ENCODE measurements at regions not wholly inside any gene's neighbourhood (a gene's known extent, or its start where the extent isn't known, plus 50 kb on each side); places are given as distances from the start of the nearest gene placed in this dataset.

DNA sequence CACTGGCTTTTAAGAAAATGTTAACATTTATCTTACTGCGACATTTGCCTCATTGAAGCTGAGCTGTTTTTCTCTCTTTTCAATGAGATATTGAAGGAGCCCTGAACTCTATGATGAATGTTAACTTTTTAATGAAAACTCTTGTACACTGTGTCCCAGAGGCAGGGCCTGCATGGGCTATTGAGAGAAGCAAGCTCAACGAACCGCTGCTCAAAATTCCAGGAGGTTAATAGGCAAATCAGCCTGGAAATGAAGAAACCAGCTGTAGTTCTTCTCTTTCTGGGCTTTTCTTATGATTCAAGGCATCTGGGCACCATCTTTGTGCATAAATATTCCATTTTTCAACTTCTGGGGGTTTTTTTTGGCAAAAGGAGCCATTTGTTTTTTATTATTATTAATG, 168.4 kb upstream of the NPVF start:
- DNase-seq (ENCODE audit: low spot score), result no peak

DNA sequence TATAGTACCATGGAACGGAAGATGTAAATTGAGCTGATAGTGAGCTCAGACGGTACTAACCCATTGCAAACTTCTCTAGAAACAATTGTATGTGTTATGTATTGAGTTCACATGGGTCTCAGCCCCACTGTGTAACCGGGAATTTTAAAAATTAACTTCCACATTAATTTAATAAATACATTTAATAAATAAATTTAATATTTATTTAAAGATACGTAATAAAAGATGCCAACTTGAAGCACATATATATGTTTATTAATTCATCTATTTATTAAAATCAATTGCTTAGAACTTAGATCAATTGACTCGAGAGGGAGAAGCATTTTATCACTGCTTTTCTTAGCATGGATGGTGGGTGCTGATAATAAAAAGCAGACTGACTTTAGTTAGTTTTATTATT, 170.1 kb upstream of the NPVF start:
- no peak for DNase-seq (ENCODE audit: low spot score)

DNA sequence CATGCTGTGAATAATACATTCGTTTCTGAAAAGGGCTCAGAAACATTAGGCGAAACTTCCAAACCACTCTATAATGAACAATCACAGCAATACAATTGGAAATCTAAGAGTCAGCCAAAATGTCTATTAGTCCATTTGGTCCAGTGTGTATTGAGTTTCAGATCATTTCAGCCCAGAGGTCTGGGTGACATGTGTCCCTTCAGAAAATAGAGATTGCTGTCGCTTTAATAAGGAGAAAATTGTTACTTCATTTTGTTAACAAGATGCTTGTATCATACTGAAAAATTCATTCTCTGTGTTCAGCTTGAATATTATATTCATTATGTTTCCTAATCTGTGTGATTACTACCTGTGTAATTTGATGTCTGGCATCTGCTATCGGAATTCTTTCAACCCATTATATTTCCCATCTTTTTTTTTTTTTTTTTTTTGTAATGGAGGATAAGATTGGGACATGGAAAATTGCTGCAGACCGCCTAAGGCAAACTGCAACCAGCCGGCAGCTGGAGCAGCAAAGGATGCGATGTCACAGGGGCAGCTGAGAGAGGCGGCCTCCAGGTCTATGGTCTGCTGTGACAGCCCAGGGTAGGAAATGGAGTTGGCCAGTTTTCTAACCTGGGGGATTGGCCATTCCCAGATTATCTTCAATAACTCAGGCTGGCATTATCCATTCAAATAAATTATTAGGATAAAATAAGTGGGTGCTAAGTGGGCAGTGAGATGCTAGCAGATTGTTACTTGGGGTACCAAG, 170.9 kb upstream of the NPVF start:
- DNase-seq (ENCODE audit: low spot score), result no peak

DNA sequence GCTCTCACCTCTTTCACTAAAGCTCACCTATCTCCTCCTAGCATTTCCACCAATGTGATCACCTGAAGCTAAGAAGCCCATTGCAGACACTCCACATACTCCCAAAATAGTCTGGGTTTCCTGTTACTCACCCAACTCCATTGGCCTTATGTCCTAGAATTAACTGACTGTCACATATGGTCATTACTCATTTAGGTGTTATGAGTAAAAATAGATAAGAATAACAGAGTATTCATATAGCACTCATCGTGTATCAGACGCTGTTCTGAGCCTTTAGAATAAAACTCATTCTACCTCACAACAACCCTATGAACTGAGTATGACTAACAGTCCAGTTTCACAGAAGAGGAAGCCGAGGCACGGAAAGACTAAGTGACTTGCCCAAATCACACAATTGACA, 174.2 kb upstream of the NPVF start:
- DNase-seq (ENCODE audit: low spot score), result no peak

DNA sequence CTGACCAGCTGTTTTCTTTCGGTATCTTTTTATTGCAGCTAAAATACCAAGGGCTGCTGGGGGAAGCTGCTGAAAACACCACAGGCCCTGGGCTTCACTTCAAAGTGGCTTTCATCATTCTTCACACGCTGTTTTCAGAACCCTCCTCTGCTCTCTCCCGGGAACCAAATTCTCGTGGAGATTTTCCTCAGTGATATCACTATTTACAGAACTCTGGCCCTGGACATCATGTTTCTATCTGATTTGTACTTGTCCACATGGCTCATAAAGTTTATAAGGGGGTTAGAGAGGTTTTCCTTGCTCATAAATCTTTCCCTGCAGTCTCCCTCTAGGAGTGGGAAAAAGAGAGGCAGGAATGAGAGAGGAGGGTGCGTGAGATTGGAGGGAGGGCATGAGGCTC, 177.4 kb upstream of the NPVF start:
- DNase-seq (ENCODE audit: low spot score), result no peak

DNA sequence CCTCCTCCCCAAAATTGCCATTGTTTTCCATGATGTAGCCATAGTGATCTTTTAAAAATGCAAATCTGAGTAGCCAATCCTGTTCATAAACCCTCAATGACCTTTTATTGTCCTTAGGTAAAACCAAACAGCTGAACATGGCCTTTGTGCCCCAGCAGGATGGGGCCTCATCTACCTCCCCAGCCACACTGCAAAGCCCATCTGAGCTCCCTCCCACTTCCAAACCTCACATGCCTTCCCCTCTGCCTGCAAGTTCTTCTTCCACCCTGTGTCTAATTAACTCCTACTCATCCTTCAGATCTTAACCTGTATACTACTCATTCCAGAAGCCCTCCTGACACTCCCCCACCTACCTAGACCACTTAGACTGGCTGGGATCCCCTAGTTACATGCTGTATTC, 178.8 kb upstream of the NPVF start:
- DNase-seq (ENCODE audit: low spot score), result no peak

DNA sequence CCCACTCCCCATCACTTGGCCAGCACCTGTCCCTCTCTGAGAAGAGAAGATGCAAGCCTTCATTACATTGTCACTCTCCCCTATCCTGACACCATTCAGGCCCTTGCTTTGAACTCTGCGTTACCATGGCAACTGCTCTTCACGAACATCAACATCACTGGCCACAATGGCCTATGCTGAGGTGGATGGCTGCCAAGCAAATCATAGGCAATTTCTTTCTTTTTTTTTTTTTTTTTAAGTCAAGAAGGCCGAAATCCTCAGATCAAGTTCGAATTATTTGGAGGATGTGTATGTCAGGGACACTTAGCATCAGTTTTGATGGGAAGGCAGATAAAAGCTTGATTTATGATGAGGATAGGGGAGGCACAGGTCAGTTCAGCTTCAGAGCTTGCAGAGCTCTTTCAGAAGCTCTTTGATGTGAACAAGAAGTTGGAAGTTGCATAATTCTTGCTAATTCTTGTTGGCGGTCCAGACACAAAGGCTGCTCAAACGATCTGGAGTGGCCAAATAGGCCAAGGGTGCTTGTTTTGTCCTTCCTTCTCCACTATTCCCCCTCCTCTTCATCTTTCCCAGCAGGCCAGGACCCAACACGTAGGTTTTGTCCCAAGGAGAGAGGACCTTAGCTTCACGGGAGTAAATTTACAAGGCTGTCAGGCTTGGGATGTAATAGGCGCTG, 179.9 kb upstream of the NPVF start:
- DNase-seq (ENCODE audit: low spot score), result peak; percentile 15

DNA sequence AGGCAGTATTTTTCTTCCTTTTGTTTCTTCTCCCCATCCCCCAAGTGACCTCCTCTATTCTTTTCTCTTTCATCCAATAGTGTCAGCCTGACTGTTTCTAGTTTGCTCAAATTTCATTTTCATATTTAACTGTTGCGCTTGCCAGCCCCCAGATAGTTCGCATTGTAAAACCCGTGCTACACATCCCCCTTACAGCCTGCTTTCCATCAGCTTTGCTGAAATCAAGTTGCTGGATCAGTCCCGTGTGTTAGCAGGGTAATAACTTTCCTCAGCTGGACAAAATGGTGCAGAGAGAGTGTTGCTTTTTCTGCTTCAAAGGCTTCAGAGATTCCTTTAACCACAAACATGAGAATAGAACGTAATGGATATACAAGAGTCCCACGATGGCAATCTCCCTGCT, 180.6 kb upstream of the NPVF start:
- DNase-seq (ENCODE audit: low spot score), result no peak

DNA sequence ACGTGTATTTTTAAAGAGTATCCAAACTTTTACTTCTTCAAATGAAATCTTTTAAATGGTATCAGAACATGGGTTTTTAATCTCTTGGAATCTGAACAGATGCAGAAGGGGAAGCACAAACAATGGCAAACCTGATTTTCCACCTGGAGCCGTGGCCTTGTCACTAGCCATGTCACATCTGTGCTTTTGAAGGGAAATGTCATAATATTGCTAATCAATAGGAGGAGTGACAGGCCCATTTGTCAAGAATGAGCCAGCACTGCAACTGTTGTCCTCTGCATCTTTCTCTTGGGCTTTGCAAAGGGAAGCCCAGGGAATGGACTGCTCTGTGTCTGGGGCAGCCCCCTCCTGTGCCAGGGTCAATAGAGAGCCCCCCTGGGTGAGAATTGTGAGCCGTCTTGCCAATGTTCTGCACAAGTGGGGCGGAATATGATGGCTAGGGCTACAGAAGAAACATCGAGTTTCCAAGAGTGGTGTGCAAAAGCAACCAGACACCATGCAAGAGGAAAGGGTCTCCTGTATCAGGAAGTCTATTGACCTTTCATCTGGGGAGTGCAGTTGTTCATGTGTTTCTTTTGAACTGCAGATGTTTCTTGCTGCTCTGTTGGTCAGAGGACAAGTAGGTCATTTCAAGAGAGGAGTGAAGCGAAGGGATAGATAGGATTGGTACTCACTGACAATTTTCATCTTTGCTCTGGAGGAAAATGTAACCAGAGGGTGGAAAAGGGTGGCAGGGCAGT, 181.8 kb upstream of the NPVF start:
- no peak for DNase-seq (ENCODE audit: low spot score)

DNA sequence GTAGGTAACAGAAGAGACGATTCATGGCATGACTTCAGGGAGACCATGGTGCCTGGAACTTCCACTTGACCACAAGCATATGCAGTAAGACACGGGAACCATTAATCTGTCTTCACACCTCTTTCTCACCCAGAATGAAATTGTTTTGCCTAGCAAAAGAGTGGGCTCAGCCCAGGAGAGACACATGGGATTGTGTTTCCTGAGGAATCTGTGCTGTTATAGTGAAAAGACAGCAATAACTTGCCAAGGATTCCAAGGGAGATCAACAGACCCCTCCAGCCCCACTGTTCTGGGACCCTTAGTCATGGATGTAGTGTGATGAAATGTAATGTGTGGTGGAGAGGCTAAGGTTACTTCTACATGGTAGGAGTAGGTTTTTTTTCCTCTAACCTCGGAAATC, 192.5 kb upstream of the NPVF start:
- no peak for DNase-seq (ENCODE audit: low spot score)

DNA sequence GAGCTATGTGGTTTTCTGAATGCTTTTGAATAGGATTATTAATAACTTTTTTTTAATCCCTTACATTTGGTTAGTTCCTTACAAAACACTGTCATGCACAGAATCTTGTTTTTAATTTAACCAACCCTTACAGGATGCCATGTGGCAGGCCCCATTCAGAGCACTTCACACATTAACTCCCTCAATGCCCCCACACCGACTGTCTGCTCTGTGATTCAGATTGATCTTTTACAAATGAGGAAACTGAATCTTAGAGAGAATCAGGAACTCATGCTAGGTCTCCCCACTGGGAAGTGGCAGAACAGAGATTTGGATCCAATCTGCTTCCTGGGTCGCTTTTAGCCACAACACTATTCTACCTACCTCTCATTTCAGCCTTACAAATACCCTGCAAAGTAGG, 195.8 kb upstream of the NPVF start:
- no peak for DNase-seq (ENCODE audit: low spot score)

DNA sequence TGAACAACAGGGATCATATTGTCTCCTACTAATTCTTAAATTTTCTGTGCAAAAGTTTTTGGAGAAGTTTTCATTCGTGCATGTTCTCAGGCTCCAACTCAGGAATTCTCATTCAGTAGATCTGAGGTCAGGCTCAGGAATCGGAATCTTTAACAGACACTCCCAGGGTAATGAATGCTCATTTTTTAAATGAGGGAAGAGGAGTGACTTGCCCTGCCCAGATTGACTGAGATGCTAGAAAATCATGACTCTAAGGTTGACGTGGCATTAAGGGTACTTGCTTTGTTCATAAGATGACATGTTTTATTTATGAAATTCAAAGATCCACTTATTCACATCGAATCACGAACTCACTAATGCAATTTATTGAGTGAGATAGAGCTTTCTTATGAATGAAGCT, 196.6 kb upstream of the NPVF start:
- DNase-seq (ENCODE audit: low spot score), result no peak

DNA sequence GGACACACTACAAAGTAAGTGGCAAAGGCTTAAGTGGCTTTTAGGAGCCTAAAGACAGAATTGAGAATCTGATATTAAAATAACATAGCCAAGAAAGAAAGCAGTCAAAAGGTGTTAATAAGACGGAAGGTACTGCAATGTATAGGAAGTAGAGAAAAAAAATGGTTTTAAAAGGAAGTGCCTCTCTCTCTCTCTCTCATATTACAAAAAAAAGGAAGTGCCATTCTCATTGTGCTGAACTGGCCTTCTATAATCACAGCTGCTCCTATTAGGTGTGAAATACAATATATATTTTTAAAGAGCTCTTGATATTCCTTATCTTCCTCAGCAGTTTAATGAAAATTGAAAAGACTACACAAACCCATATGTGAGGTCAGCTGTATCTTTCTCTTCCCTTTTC, 199.4 kb upstream of the NPVF start:
- DNase-seq (ENCODE audit: low spot score), result no peak

DNA sequence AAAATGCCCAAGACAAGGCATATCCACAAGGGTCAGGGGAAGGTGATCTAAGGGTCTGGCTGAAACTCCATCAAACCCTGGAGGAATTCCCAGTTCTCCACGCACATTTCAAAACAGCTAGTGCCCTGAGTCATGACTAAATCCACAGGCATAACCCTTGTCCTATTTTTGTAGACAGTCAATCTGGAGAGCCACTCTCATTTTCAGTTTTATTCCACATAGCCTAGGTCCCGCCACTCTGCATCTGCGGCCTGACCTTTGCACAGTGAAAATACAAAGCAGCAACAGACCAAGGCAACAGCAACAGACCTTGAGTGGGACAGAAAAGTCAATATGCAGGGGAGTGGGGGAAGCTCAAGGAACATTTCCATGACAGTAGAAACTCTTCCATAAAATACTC, 201.4 kb upstream of the NPVF start:
- DNase-seq (ENCODE audit: low spot score), result no peak

DNA sequence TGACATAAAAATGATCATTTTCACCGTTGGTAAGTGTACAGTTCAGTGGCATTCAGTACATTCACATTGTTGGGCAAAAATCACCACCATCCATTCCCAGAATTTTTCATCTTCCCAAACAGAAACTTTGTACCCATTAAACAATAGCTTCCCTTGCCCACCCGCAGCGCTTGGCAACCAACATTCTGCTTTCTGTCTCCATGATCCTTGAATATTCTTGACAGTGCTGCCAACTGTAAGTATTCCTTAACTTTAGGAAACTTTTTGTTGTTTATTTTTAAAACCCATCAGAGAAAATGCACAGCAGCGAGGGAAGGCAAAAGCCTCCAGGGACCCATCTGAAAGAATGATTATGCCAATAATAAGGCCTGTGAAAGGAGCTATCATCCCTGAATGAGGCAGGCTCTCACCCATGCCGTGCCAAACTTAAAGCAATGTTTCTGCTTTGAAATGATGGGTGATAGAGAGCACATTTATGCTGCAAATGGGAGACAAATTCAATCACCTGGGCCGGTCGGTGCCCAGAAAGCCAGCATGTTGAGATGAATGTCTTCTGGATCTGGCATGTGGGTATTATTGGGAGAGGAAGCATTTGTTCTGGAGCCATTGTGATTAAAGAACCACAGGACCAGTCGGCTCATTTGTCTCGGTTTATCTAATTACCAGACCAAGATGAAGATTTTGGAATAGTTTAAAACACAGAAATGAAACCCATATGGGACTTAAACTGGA, 202.1 kb upstream of the NPVF start:
- DNase-seq (ENCODE audit: low spot score), result no peak

DNA sequence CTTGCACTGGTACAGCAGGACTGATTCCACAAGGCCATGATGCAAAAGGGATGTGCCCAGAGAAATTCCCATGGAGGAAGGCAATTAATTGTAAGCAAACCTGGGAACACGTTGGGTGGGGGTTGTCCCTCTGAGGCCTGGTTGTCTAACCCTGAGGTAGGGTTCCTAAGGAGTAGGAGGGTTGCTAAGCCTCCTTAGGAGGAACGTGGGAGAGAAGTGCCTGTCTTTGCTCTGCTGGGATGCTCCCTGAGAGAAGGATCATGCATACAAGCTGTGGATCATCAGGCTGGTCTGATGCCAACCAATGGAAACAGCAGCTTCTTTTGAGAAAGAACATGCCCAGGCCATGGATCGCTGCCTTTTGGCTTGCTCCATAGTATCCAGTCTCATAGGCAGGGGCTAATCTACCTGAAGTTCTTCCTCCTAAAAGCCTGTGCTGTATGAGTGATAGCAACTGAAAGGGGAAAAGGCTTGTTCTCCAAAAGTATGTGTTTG, 203.7 kb upstream of the NPVF start:
- peak; percentile 14 for DNase-seq (ENCODE audit: low spot score)

DNA sequence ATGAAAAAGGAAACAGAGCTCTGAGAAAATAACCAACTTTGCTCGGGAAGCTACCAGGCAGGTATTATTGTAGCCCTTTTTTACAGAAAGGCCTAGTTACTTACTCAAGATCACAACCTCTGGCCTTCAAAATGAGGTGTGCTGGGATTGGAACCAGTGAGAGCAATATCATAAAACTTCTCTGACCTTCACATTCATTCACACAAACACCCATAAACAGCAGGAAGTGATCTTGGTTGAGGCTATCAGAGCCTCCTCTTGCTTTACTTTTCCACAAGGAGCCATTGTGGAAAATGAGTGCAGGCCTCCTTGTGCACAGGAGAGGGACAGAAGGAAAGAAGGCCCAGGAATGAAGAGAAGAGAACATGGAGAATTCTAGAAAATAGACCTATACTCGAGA, 204.5 kb upstream of the NPVF start:
- no peak for DNase-seq (ENCODE audit: low spot score)

DNA sequence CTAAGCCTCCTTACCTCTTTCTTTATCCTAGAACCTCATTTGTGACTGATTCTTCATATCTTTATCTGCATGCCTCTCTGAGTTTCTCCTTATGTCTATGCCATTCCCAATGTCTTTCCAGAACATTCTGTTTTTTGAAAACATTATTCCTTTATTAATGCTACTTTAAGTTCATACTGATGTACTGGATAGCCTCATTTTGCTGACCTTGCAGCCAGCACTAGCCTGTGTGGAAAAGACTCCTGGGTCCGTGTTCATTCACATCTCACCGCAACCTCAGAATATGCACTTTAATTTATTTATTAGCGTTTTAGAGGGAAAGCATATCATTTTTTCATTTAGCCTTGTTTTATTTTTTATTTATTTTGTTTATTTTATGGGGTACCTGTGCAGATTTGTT, 208.1 kb upstream of the NPVF start:
- no peak for DNase-seq (ENCODE audit: low spot score)

DNA sequence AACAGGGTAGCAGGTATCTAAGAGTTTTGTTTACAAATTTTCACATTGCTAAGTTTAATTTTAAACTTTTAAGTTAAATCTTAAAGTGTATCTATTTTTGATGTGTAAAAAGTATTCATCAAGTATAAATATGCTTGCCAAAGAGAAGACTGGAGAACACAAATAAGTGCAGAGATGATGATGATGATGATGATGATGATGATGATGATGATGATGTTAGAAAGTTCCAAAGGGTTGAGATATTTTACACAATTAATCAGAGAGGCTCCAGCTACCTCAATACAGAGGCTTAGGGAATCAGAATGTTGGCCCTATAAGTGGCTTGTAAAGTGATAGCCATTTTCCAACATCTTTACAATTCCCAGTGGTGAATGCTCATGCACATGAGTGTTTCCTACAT, 209.0 kb upstream of the NPVF start:
- DNase-seq (ENCODE audit: low spot score), result no peak

DNA sequence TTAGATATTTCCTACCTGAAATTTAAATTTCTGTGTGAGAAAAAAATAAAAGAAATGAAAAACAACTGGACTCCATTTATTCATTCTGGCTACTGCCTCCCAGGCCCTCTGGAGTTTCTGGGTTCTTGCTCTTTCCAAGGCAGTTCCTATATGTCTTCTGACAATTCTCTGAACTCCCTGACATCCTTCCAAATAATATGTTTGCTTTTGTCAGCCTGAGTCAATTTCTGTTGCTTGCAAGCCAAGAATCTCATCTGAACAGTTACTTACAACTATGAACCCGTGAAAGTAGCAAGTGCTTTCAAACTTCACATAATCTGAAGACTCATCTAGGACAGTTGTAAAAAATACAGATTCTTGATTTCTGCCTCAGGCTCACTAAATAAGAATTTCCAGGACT, 216.7 kb upstream of the NPVF start:
- DNase-seq (ENCODE audit: low spot score), result no peak

DNA sequence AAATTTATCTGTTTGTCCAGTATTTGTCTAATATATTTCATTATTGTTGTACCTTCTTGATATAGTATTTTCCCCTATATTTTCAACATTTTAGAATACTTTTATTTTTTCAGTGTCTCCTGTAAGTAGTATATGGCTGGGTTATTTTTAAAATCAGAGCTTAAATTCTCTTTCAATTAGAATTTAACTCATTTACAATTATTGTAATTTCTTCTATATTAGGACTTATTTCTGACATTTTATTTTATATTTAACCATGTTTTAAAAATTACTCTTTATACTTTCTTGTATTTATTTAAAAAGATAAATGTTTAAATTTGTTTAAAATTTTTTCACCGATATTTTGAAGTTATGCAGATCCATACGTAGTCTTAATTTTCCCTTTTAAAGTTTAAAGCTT, 220.0 kb upstream of the NPVF start:
- DNase-seq (ENCODE audit: low spot score), result no peak

DNA sequence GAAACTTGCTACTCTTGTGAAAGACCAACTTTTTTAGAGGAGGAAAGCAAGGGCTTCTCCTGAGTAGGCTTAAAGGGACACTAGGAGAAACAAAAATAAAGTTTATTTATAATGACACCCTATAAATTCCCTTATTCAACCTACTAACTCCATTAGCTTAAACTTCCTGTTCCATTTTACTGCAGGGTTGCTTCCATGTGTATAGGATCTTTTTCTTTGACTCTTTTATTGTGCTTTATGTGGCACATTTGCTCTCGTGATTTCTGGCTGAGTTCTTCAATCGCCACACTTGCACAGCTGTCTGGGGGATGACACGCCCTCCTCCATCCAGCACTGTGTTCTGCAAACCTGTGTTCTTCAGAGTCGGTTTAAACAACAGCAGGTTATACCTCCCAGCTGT, 225.7 kb upstream of the NPVF start:
- DNase-seq (ENCODE audit: low spot score), result no peak
